Osteocyte (in vitro differentiated cells): ENCODE measurements at regions not wholly inside any gene's neighbourhood (a gene's known extent, or its start where the extent isn't known, plus 50 kb on each side); places are given as distances from the start of the nearest gene placed in this dataset.
"Not testable (repeated sequence)": the region's sequence is repeated elsewhere in the genome, so short reads cannot be mapped to it uniquely, and the experiment has no call there.

Experiments
- DNase-seq: peaks from one replicate; pipeline ENCODE4 v3.0.0; 2021; ENCODE audit warnings: mixed read lengths; ENCODE audit not compliant: unreplicated experiment; ENCODE audit errors: extremely low spot score
- H3K27ac Mint-ChIP-seq: one replicate; pipeline ENCODE4 v1.8.0; 2021; ENCODE audit warnings: mild to moderate bottlenecking, mixed read lengths; ENCODE audit not compliant: unreplicated experiment
- H3K27me3 Mint-ChIP-seq: one replicate; pipeline ENCODE4 v1.8.0; 2021; ENCODE audit warnings: mixed read lengths; ENCODE audit not compliant: unreplicated experiment
- H3K36me3 Mint-ChIP-seq: one replicate; pipeline ENCODE4 v1.8.0; 2021; ENCODE audit warnings: mixed read lengths; ENCODE audit not compliant: unreplicated experiment
- H3K4me1 Mint-ChIP-seq: one replicate; pipeline ENCODE4 v1.8.0; 2021; ENCODE audit warnings: mixed read lengths; ENCODE audit not compliant: unreplicated experiment
- H3K4me3 Mint-ChIP-seq: one replicate; pipeline ENCODE4 v1.8.0; 2021; ENCODE audit warnings: mild to moderate bottlenecking, moderate library complexity, mixed read lengths; ENCODE audit not compliant: unreplicated experiment
- H3K9me3 Mint-ChIP-seq: one replicate; pipeline ENCODE4 v1.8.0; 2021; ENCODE audit warnings: mixed read lengths; ENCODE audit not compliant: unreplicated experiment
- TF ChIP-seq, protein P1 (sequence below): fragments of 200-600 bp; sonication (generic); IDR thresholded peaks from 2 replicates; pipeline ENCODE4 v1.5.0; 2021; ENCODE audit warnings: antibody characterized with exemption, mild to moderate bottlenecking, moderate library complexity

DNA sequence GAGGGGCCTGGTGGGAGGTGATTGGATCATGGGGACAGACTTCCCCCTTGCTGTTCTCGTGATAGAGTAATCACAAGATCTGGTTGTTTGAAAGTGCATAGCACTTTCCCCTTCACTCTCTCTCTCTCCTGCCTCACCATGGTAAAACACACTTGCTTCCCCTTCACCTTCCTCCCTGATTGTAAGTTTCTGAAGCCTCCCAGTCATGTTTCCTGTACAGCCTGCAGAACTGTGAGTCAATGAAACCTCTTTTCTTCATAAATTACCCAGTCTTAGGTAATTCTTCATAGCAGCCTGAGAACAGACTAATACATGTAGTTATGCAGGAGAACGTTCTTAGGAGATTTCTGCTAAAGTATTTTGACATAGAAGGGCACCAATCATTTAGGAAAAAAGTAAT is 59.9 kb upstream of the FBXO28 start:
- no peak overlapping the region for H3K27ac Mint-ChIP-seq
- TF ChIP-seq, protein P1, sequence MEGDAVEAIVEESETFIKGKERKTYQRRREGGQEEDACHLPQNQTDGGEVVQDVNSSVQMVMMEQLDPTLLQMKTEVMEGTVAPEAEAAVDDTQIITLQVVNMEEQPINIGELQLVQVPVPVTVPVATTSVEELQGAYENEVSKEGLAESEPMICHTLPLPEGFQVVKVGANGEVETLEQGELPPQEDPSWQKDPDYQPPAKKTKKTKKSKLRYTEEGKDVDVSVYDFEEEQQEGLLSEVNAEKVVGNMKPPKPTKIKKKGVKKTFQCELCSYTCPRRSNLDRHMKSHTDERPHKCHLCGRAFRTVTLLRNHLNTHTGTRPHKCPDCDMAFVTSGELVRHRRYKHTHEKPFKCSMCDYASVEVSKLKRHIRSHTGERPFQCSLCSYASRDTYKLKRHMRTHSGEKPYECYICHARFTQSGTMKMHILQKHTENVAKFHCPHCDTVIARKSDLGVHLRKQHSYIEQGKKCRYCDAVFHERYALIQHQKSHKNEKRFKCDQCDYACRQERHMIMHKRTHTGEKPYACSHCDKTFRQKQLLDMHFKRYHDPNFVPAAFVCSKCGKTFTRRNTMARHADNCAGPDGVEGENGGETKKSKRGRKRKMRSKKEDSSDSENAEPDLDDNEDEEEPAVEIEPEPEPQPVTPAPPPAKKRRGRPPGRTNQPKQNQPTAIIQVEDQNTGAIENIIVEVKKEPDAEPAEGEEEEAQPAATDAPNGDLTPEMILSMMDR, result no peak
- H3K36me3 Mint-ChIP-seq, result no peaks in the 10 kb centered on the region
- DNase-seq, result no peak
- no peaks in the 10 kb centered on the region for H3K9me3 Mint-ChIP-seq
- no peak overlapping the region for H3K4me3 Mint-ChIP-seq
- no peaks in the 10 kb centered on the region for H3K27me3 Mint-ChIP-seq
- peaks cover 5% of the 10 kb centered on the region for H3K4me1 Mint-ChIP-seq

DNA sequence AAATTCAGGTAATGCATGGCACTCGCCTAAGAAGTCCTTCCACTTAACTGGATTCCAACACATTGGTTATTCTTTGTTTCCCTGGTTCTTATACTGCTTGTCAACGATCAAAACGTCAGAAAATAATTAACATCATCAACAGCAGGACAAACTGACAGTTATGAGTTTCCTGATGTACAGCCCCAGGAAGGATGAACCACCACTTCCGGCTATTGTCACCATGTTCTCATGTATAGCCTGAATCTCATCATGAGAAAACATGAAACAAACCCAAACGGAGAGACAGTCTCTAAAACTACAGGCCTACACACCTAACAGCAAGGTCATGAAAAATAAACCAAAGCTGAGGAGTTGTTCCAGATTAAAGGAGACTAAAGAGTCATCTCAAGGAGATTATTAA is 60.5 kb upstream of the FBXO28 start:
- H3K27ac Mint-ChIP-seq, result no peak overlapping the region
- no peaks in the 10 kb centered on the region for H3K9me3 Mint-ChIP-seq
- H3K4me1 Mint-ChIP-seq, result peaks cover 5% of the 10 kb centered on the region
- no peak for DNase-seq
- no peaks in the 10 kb centered on the region for H3K27me3 Mint-ChIP-seq
- TF ChIP-seq, protein P1, result no peak
- no peak overlapping the region for H3K4me3 Mint-ChIP-seq
- no peaks in the 10 kb centered on the region for H3K36me3 Mint-ChIP-seq

DNA sequence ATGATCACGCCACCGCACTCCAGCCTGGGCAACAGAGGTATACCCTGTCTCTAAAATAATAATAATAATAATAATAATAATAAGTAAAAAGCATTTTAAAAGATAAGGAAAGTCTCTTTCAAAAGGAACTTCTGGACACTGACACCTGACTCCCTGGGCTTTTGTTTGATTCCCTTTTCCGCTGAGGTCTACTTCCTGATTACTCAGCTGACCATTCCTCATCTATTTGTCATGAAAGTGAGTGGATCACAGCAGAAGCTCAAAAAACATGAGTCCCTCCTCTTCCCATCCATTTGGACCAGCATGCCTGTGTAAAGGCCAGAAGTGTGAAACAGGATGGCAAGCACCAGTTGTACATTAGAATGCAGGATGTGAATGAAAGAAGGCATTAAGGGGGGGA is 61.1 kb upstream of the FBXO28 start:
- DNase-seq, result no peak
- Mint-ChIP-seq H3K9me3 (no peaks in the 10 kb centered on the region), H3K27me3 (no peaks in the 10 kb centered on the region), H3K4me1 (peaks cover 5% of the 10 kb centered on the region), H3K27ac (no peak overlapping the region), H3K36me3 (no peaks in the 10 kb centered on the region), H3K4me3 (no peak overlapping the region)
- TF ChIP-seq, protein P1, result no peak

DNA sequence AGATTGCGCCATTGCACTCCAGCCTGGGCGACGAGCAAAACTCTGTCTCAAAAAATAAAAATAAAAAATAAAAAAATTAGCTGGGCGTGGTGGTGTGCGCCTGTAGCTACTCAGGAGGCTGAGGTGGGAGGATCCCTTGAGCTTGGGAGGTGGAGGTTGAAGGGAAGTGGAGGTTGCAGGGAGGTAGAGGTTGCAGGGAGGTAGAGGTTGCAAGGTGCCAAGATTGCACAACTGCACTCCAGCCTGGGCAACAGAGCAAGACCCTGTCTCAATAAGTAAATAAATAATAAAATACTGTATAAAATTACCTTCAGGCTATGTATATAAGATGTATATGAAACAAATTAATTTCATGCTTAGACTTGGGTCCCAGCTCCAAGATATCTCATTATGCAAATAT is 62.1 kb upstream of the FBXO28 start:
- not testable (repeated sequence) for H3K27me3 Mint-ChIP-seq, H3K27ac Mint-ChIP-seq, H3K9me3 Mint-ChIP-seq, H3K4me3 Mint-ChIP-seq, H3K36me3 Mint-ChIP-seq, H3K4me1 Mint-ChIP-seq, DNase-seq

DNA sequence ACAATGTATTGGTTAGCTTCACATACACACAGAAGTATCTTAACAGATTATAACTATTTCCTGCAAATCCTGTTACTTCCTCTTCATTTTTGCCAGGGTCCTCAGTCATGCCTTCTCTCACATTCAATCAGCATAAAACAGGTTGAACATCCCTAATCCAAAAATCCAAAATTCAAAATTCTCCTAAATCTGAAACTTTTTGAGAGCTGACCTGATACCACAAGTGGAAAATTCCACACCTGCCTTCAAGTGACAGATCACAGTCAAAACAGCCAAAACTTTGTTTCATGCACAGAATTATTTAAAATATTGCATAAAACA is 62.9 kb upstream of the FBXO28 start:
- Mint-ChIP-seq H3K27me3 (peaks cover 2% of the 10 kb centered on the region), H3K4me1 (peaks cover 5% of the 10 kb centered on the region), H3K36me3 (no peaks in the 10 kb centered on the region), H3K9me3 (no peaks in the 10 kb centered on the region), H3K27ac (no peak overlapping the region), H3K4me3 (no peak overlapping the region)
- TF ChIP-seq, protein P1, result no peak
- DNase-seq, result no peak

DNA sequence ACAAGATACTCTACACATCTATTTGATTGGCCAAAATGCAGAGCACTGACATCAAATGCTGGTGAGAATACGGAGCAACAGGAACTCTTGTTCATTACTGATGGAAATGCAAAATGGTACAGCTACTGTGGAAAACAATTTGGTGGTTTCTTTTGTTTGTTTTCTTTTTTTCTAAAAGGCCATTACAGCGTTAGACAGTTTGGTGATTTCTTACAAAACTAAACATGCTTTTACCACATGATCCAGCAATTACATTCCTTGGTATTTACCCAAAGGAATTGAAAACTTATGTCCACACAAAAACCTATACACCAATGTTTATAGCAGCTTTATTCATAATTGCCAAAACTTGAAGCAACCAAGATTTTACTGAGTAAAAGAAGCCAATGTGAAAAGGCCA is 66.4 kb upstream of the FBXO28 start:
- Mint-ChIP-seq H3K36me3 (no peaks in the 10 kb centered on the region), H3K27me3 (peaks cover 6% of the 10 kb centered on the region), H3K9me3 (no peaks in the 10 kb centered on the region), H3K4me3 (no peak overlapping the region), H3K4me1 (peaks cover 3% of the 10 kb centered on the region), H3K27ac (no peak overlapping the region)
- DNase-seq, result no peak
- TF ChIP-seq, protein P1, result no peak
